ENCODE measurements at regions not wholly inside any gene's neighbourhood (a gene's known extent, or its start where the extent isn't known, plus 50 kb on each side); places are given as distances from the start of the nearest gene placed in this dataset.

DNA sequence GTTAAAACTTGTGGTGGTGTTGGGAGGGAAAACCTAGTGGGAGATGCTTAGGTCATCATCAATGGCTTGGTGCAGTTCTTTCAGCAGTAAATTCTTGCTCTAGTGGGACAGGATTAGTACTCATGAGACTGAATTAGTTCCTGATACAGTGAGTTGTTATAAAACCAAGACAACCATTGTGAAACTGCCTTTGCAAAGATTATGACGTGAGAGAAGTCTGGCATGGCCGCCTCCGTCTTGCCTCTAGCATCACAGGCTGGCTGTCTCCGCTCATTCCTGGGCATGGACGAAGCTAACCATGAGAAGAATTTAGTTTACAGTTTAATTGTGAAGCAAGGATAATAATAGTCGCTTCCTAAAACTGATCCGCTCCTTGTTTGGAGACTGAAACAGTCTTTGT, 186.4 kb downstream of the KIF20B start:
- no peak for DNase-seq

GRCh38 chr10:89888321-89889070, 187.1 kb downstream of the KIF20B start:
- no peak for DNase-seq

DNA sequence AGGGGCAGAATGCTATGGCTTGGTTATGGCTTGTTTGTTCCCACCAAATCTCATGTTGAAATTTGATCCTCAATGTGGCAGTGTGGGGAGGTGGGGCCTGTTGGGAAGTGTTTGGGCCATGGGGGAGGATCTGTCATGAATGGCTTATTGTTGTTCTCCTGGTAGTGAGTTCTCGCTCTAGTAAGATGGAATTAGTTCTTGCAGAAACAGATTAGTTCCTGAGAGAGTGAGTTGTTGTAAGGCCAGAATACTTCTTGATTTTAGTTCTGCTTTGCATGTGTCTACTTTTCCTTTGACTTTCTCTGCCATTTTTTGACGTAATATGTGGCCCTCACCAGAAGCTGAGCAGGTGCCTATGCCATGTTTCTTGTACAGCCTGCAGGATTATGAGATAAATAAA, 188.2 kb downstream of the KIF20B start:
- no peak for DNase-seq

GRCh38 chr10:89891006-89891535, 189.7 kb downstream of the KIF20B start:
- no peak for DNase-seq

GRCh38 chr10:89894051-89894450, 192.7 kb downstream of the KIF20B start:
- no peak for DNase-seq

DNA sequence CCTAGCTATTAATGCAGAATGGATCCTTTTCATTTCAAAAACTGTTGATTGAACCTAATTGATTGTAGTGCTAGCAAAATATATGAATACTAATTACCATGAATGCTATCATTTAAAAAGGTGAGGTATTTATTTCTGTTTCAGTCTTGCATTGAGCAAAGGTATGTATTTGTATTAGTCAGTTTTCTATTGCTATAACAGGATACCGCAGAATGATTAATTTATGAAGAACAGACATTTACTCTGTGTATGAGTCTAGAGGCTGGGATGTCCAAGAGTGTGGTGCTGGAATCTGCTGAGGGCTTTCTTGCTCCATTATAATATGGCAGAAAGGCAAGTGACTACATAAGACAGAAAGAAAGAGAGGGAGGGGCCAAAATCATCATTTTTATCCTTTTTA, 199.2 kb downstream of the KIF20B start:
- DNase-seq = no peak

GRCh38 chr10:89901895-89902294, 200.5 kb downstream of the KIF20B start:
- no peak for DNase-seq

DNA sequence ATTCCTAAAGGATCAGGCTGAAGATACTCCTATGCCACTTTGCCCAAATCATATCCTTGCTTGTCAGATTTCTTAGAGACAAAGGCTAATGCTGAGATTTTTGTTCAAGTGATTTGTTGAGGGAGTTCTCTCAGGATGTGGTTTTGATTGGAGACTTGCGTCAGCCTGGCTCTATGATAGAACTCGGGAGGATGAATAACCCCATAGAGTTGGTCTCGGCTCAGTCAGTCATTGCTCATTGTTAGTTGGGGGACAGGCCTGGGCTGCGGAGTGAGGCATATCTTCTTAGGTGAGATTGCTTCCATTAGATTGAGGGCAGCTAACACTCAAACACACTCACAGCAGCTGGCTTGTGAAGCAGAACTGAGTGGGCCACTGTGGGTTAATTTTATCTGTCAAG, 203.4 kb downstream of the KIF20B start:
- DNase-seq = no peak

- DNase-seq = no peak
Measured at GRCh38 chr10:89909752-89910151, 208.4 kb downstream of the KIF20B start.

- DNase-seq = no peak
Measured at GRCh38 chr10:89915021-89915420, 213.6 kb downstream of the KIF20B start.

DNA sequence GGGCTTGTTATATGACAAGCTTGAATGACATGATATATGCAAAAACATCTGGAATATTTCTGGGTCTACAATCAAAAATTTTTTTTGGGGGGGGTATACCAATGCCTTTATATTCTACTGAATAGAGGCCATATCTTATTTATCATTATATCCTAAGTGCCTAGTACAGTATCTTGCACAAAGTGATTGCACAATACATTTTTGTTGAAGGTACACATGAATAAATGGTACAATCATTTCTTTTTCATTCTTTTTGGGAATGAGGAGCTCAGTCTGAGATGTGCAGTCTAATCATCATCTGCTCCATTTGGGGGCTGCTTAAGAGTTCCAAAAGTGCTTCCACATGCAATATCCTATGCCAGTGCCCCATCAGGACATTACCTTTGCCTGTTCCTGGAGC, 214.6 kb downstream of the KIF20B start:
- no peak for DNase-seq

GRCh38 chr10:89916468-89917215, 215.3 kb downstream of the KIF20B start:
- no peak for DNase-seq

DNA sequence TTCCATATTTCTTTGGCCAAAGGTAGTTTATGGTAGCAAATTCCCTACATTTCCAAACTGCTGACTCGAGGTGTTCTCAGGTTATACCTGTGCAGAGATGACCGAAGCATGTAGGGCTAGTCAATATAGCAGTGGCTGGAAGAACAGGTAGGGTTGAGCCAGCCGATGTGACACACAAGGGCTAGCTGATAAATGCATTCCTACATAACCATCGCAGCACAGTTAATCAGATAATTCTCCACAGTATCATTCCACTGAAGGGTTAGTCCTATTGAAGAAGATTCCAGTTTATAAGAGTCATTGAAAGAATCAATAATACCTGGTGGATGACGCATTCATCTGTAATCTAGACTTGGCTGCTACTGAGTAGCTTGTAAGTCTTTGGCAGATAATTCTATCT, 220.0 kb downstream of the KIF20B start:
- no peak for DNase-seq

DNA sequence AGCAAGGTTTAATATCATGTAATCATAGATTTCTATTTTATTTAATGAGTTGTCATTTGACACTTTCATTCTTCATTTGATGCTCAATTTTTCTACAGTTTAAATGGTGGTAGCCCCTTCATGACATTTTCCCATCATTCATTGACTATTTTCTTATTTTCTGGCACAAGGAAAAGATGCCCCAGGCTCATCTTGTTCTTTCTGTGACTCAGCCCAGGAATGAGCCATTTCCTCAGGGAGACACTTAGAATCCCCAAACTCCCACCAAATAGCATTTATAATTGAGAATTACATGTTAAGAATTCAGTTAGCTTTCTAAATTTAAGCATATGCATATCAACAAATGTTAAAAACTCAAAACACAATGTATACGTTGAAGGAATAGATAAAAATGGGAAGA, 222.3 kb downstream of the KIF20B start:
- DNase-seq = no peak

DNA sequence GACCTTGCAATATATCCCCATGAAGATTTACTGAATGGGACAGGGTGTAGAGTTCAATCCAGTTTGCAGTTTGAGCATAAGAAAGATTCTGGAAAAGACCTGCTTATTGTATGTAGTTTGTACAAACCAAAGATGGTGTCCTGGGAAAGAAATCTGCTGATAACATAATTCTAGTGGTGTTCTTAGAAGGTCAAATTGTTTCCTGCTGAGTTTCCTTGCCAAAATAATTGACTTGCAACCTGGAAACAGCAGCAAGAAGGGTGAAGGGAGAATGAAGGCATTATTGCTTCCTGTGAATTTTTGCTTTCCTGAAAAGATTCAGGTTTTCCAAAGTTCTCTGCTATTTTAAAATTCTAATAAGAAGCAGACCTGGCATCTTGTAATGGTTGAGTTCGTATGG, 222.9 kb downstream of the KIF20B start:
- DNase-seq = no peak

- no peak for DNase-seq
Measured at GRCh38 chr10:89926736-89927135, 225.3 kb downstream of the KIF20B start.

DNA sequence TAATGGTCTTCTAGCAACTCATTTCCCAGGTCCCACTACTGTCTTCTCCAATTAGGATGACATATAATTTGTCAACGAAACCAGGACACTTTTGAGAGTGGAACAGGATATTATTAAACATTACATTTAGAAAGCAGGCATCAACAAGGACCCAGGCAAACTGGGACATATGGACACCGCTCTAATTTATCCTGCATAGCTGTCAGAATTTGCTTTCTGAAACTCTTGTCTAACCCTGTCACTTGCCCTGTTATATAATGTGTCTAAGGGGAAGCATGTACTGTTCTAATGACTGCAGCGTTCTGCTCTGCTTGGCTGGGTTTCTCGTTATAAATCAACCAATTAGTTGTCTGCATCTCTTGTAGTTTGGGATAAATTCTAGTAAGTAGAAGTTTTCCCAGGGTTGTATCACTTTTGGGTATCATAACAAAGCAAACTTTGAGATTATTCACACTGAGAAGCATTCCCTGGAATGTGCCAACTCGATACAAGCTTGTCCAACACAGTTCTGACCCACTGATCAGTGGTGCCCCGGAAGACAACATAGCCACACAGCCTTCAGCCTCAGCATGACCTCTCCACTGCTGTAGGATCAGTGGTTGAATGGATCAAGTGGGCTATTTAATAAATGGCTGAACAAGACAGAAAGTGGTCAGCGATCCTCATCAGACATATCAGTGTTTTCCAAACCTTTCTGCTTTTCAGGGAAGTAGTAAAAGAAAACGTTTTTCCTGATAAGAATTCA, 228.1 kb downstream of the KIF20B start:
- no peak for DNase-seq

GRCh38 chr10:89937494-89937893, 236.1 kb downstream of the KIF20B start:
- no peak for DNase-seq

GRCh38 chr10:89940076-89940475, 238.7 kb downstream of the KIF20B start:
- DNase-seq = no peak

DNA sequence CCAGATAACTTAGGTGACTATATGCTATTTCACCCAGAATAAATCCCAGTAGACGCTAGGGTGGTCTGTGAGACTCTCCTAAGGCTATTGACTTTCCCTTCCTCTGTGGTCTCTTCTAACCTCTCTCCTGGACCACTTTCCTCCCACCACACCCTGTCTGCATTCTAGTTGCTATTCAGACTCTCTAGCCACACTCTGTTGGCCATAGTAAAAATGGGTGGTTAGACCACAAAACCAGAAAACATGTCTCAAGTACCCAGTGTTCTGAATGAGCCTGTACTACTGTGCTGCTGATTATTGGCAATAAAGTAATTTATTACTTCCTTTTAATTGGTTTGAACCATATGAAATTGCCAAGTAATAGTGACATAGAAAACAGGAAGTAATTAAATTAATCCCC, 240.8 kb downstream of the KIF20B start:
- no peak for DNase-seq

DNA sequence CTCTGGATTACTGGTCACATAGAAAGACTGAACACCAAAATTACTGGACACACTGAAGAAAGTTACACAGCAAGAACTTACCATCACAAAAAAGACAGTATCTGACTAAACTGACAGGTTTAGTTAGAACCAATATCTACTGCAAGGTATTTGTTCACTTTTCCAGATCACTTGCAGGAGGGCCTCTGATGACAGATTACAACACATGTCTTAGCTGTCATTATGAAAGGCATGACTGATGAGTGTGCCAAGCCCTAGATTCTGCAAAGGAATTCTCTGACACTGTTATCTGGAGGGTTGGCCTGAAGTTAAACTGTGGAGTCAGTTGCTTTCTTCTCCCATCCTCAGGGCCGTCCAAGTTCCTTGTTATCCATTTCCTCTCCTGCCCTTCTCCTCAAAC, 242.7 kb downstream of the KIF20B start:
- no peak for DNase-seq

- DNase-seq = no peak
Measured at GRCh38 chr10:89946106-89946505, 244.7 kb downstream of the KIF20B start.

DNA sequence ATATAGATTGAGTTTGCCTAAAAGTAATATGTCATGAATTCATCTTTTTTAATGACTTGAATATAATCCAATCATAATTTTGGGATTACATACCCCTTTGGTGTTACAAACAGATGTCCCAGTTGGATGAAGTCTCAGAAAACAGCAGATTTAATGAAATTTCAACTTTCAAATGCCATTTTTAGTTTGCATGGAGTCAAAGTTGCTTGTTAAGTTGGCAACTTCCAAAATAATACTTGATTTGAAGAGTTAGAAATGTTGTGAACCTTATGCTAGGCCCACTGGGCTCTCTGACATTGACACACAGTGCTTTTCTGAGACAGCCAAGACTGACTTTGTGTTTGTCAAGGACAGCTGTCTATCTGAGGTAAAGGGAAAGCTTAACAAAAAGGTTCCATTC, 248.1 kb downstream of the KIF20B start:
- DNase-seq = no peak

GRCh38 chr10:89952325-89952724, 250.9 kb downstream of the KIF20B start:
- no peak for DNase-seq

All from NCI-H2171 treated with DMSO at 0.1 percent for 48 hours (cell line).